22Rv1 (cell line): ENCODE measurements at regions not wholly inside any gene's neighbourhood (a gene's known extent, or its start where the extent isn't known, plus 50 kb on each side); places are given as distances from the start of the nearest gene placed in this dataset.

Experiments
- H3K27ac ChIP-seq: fragments of 450-650 bp; 2 replicates; pipeline ENCODE4 v1.5.1; 2017
- CTCF ChIP-seq: fragments of 450-650 bp; IDR thresholded peaks from 2 replicates; pipeline ENCODE4 v1.5.1; 2017; ENCODE audit warnings: mild to moderate bottlenecking
- ZFX ChIP-seq: fragments of 450-650 bp; IDR thresholded peaks from 2 replicates; pipeline ENCODE4 v1.6.1; 2017; ENCODE audit warnings: antibody characterized with exemption, borderline replicate concordance

- no peak overlapping the region for H3K27ac ChIP-seq
- no peak for TF ChIP-seq ZFX
- TF ChIP-seq CTCF, result no peak
These were observed 314.1 kb downstream of the SNX13 start for GRCh38 chr7:17626235-17626634.

GRCh38 chr7:17631061-17631460, 309.2 kb downstream of the SNX13 start:
- TF ChIP-seq ZFX (no peak), CTCF (no peak)
- no peak overlapping the region for H3K27ac ChIP-seq

GRCh38 chr7:17632384-17632783, 307.9 kb downstream of the SNX13 start:
- TF ChIP-seq CTCF (no peak), ZFX (no peak)
- H3K27ac ChIP-seq, result no peak overlapping the region

- H3K27ac ChIP-seq, result no peak overlapping the region
These were observed 307.2 kb downstream of the SNX13 start for GRCh38 chr7:17633067-17633466.

GRCh38 chr7:17638727-17639126, 301.6 kb downstream of the SNX13 start:
- no peak overlapping the region for H3K27ac ChIP-seq
- TF ChIP-seq CTCF (no peak), ZFX (no peak)

More at GRCh38 chr7:17633067-17633466, 307.2 kb downstream of the SNX13 start:
- TF ChIP-seq ZFX, result no peak
- TF ChIP-seq CTCF, result no peak

- no peak overlapping the region for H3K27ac ChIP-seq
- TF ChIP-seq CTCF, result peak; percentile 95
- no peak for TF ChIP-seq ZFX
These were observed 299.4 kb downstream of the SNX13 start for GRCh38 chr7:17640730-17641377.

GRCh38 chr7:17645500-17645899, 294.8 kb downstream of the SNX13 start:
- no peak overlapping the region for H3K27ac ChIP-seq
- TF ChIP-seq ZFX, result no peak
- no peak for TF ChIP-seq CTCF
